ENCODE measurements at regions not wholly inside any gene's neighbourhood (a gene's known extent, or its start where the extent isn't known, plus 50 kb on each side); places are given as distances from the start of the nearest gene placed in this dataset.

- no peak for TF ChIP-seq DMTF1 (CRISPR knock-in tag; IDR thresholded peaks at IDR 0.05)
- no peak for TF ChIP-seq SOX6 (IDR thresholded peaks at IDR 0.05)
- TF ChIP-seq SOX6 (CRISPR knock-in tag; IDR thresholded peaks at IDR 0.05) = peak; percentile 96
- no peak for TF ChIP-seq ZNF577 (CRISPR knock-in tag; IDR thresholded peaks at IDR 0.05; ENCODE audit: borderline replicate concordance, low read depth)
- TF ChIP-seq ZNF75D (CRISPR knock-in tag; IDR thresholded peaks at IDR 0.05; ENCODE audit: borderline replicate concordance) = no peak
- no peak for TF ChIP-seq ZBTB20 (CRISPR knock-in tag; IDR thresholded peaks at IDR 0.05; ENCODE audit: borderline replicate concordance, low read depth)
- TF ChIP-seq STAG1 (CRISPR knock-in tag; IDR thresholded peaks at IDR 0.05) = no peak
- no peak for TF ChIP-seq ZNF670 (CRISPR knock-in tag; IDR thresholded peaks at IDR 0.05; ENCODE audit: borderline replicate concordance)
- TF ChIP-seq ZSCAN31 (CRISPR knock-in tag; IDR thresholded peaks at IDR 0.05; ENCODE audit: low read depth) = no peak
- no peak for TF ChIP-seq PLRG1 (conservative IDR thresholded peaks at IDR 0.05)
- no peak for TF ChIP-seq SCMH1 (CRISPR knock-in tag; IDR thresholded peaks at IDR 0.05; ENCODE audit: borderline replicate concordance)
- peak; percentile 9; the same call in 1 of the 2 replicates for TF ChIP-seq HNF4G (IDR thresholded peaks at IDR 0.05; ENCODE audit: borderline replicate concordance, low read depth, low read length)
- TF ChIP-seq HNF4G (CRISPR knock-in tag; IDR thresholded peaks at IDR 0.05; ENCODE audit: borderline replicate concordance, low read depth) = no peak
- TF ChIP-seq, protein P1, sequence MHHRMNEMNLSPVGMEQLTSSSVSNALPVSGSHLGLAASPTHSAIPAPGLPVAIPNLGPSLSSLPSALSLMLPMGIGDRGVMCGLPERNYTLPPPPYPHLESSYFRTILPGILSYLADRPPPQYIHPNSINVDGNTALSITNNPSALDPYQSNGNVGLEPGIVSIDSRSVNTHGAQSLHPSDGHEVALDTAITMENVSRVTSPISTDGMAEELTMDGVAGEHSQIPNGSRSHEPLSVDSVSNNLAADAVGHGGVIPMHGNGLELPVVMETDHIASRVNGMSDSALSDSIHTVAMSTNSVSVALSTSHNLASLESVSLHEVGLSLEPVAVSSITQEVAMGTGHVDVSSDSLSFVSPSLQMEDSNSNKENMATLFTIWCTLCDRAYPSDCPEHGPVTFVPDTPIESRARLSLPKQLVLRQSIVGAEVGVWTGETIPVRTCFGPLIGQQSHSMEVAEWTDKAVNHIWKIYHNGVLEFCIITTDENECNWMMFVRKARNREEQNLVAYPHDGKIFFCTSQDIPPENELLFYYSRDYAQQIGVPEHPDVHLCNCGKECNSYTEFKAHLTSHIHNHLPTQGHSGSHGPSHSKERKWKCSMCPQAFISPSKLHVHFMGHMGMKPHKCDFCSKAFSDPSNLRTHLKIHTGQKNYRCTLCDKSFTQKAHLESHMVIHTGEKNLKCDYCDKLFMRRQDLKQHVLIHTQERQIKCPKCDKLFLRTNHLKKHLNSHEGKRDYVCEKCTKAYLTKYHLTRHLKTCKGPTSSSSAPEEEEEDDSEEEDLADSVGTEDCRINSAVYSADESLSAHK (CRISPR knock-in tag; IDR thresholded peaks at IDR 0.05; ENCODE audit: borderline replicate concordance) = no peak
- TF ChIP-seq GMEB1 (CRISPR knock-in tag; IDR thresholded peaks at IDR 0.05; ENCODE audit: borderline replicate concordance) = no peak
- TF ChIP-seq ZBTB37 (CRISPR knock-in tag; IDR thresholded peaks at IDR 0.05) = no peak
- no peak for TF ChIP-seq SATB2 (CRISPR knock-in tag; IDR thresholded peaks at IDR 0.05)
- TF ChIP-seq KDM5A (IDR thresholded peaks at IDR 0.05; ENCODE audit: borderline replicate concordance, low read length) = no peak
- no peak for TF ChIP-seq ZFP62 (CRISPR knock-in tag; IDR thresholded peaks at IDR 0.05)
- TF ChIP-seq ZNF431 (CRISPR knock-in tag; IDR thresholded peaks at IDR 0.05; ENCODE audit: borderline replicate concordance, low read depth) = no peak; the same call in 1 of the 2 replicates
- no peak for TF ChIP-seq DR1 (CRISPR knock-in tag; IDR thresholded peaks at IDR 0.05)
- TF ChIP-seq MTA1 (CRISPR knock-in tag; IDR thresholded peaks at IDR 0.05; ENCODE audit: borderline replicate concordance) = no peak; the same call in 1 of the 2 replicates
- TF ChIP-seq FOXA3 (CRISPR knock-in tag; IDR thresholded peaks at IDR 0.05) = peak; percentile 95
Measured at GRCh38 chr2:19140463-19141208, 217.8 kb downstream of the OSR1 start (continued).
